Colonic mucosa (tissue), 4 donors: ENCODE measurements at regions not wholly inside any gene's neighbourhood (a gene's known extent, or its start where the extent isn't known, plus 50 kb on each side); places are given as distances from the start of the nearest gene placed in this dataset.

Experiments used
- DNase-seq: peaks from one replicate; pipeline ENCODE4 v3.0.0-alpha.2; 2020
- H3K27ac ChIP-seq: fragments of 200-600 bp; one replicate; pipeline ENCODE4 v1.8.0; 2021
- H3K27me3 ChIP-seq: fragments of 200-600 bp; one replicate; pipeline ENCODE4 v1.8.0; 2021
- H3K36me3 ChIP-seq: fragments of 200-600 bp; one replicate; pipeline ENCODE4 v1.8.0; 2021
- H3K4me1 ChIP-seq: fragments of 200-600 bp; one replicate; pipeline ENCODE4 v1.8.0; 2021; ENCODE audit warnings: mild to moderate bottlenecking
- H3K4me3 ChIP-seq: fragments of 200-600 bp; one replicate; pipeline ENCODE4 v1.8.0; 2021
- H3K9ac ChIP-seq, 2 donors: one replicate each; pipeline ENCODE4 v1.7.0; 2013; ENCODE audit warnings: control low read depth in 2 of 2, low read depth in 2 of 2, low read length in 2 of 2
- H3K9me3 ChIP-seq: fragments of 200-600 bp; one replicate; pipeline ENCODE4 v1.8.0; 2021
- CTCF ChIP-seq: fragments of 200-600 bp; IDR thresholded peaks from one replicate; pipeline ENCODE4 v1.8.0; 2022; ENCODE audit warnings: antibody characterized with exemption, mild to moderate bottlenecking
- intact Hi-C: fragments of 100-400 bp; cut with DNase I; formaldehyde crosslinking; loops from one replicate; pipeline ENCODE4 v1.14.1; 2022
- donor health status: healthy.
- donor health status: DM: no; HTN: no; CAD: no.
- donor health status: DM: no; HTN: no; CAD: no.

- intact Hi-C loops: no loop called here
- H3K27ac ChIP-seq: no peak overlapping the region
- no peak overlapping the region for H3K9ac ChIP-seq
- TF ChIP-seq CTCF: no peak
- no peaks in the 10 kb centered on the region for H3K36me3 ChIP-seq
- no peak for DNase-seq
- no peaks in the 10 kb centered on the region for H3K9me3 ChIP-seq
- no peaks in the 10 kb centered on the region for H3K4me1 ChIP-seq
- H3K4me3 ChIP-seq: no peak overlapping the region
- H3K27me3 ChIP-seq: no peaks in the 10 kb centered on the region
Observed at GRCh38 chr15:35910227-35910626, 364.3 kb upstream of the DPH6 start.

GRCh38 chr15:35911052-35911777 is 365.2 kb upstream of the DPH6 start:
- H3K4me3 ChIP-seq: no peak overlapping the region
- H3K9me3 ChIP-seq: no peaks in the 10 kb centered on the region
- intact Hi-C loops: no loop called here
- H3K9ac ChIP-seq: no peak overlapping the region
- H3K4me1 ChIP-seq: no peaks in the 10 kb centered on the region
- no peak for DNase-seq
- H3K27me3 ChIP-seq: no peaks in the 10 kb centered on the region
- H3K36me3 ChIP-seq: no peaks in the 10 kb centered on the region
- H3K27ac ChIP-seq: no peak overlapping the region
- TF ChIP-seq CTCF: no peak

DNA sequence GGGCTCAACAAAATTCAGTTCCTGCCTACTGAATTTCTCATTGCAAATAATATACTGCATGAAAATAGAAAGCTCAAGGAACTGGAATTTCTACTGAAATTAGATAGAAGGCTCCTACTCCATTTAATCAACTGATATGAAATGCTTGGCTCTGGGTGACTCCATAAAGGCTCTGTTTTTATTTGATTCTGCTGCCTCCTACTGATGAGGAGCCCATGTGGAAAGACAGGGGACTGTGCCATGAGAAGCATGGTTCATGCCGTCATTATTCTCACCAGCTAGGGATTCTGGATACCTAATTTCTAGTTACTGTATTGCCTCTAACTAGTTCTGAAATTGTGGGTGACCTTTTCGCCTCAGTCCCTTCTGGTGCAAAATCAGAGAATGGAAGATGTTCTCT is 366.2 kb upstream of the DPH6 start:
- no peaks in the 10 kb centered on the region for H3K9me3 ChIP-seq
- no peak overlapping the region for H3K27ac ChIP-seq
- no peak overlapping the region for H3K9ac ChIP-seq
- intact Hi-C loops: no loop called here
- no peaks in the 10 kb centered on the region for H3K36me3 ChIP-seq
- no peaks in the 10 kb centered on the region for H3K27me3 ChIP-seq
- no peaks in the 10 kb centered on the region for H3K4me1 ChIP-seq
- no peak for TF ChIP-seq CTCF
- no peak overlapping the region for H3K4me3 ChIP-seq
- no peak for DNase-seq

- Histone ChIP-seq H3K4me3 (no peak overlapping the region), H3K9ac (no peak overlapping the region), H3K4me1 (no peaks in the 10 kb centered on the region), H3K27ac (no peak overlapping the region), H3K9me3 (no peaks in the 10 kb centered on the region), H3K36me3 (no peaks in the 10 kb centered on the region), H3K27me3 (no peaks in the 10 kb centered on the region)
- intact Hi-C loops: no loop called here
- DNase-seq: no peak
- no peak for TF ChIP-seq CTCF
Observed at GRCh38 chr15:35914573-35914972, 368.6 kb upstream of the DPH6 start.

- Histone ChIP-seq H3K9me3 (no peaks in the 10 kb centered on the region), H3K36me3 (no peaks in the 10 kb centered on the region), H3K4me3 (no peak overlapping the region), H3K27me3 (no peaks in the 10 kb centered on the region), H3K27ac (no peak overlapping the region), H3K9ac (no peak overlapping the region), H3K4me1 (no peaks in the 10 kb centered on the region)
- no peak for DNase-seq
- no peak for TF ChIP-seq CTCF
- intact Hi-C loops: no loop called here
Observed at GRCh38 chr15:35921046-35921445, 375.1 kb upstream of the DPH6 start.
